ENCODE measurements at regions not wholly inside any gene's neighbourhood (a gene's known extent, or its start where the extent isn't known, plus 50 kb on each side); places are given as distances from the start of the nearest gene placed in this dataset.

GRCh38 chr5:176735383-176736265, 74.7 kb upstream of the UNC5A start:
- TF ChIP-seq EZH2 (IDR thresholded peaks at IDR 0.05) (no peak), ZNF274 (IDR thresholded peaks at IDR 0.05; ENCODE audit: low read depth, low read length) (no peak), YY1 (IDR thresholded peaks at IDR 0.05; ENCODE audit: extremely low read depth, insufficient replicate concordance, low read depth, low read length) (no peak), ATF3 (IDR thresholded peaks at IDR 0.05) (no peak), EGR1 (IDR thresholded peaks at IDR 0.05; ENCODE audit: low read depth) (no peak), POLR2A (IDR thresholded peaks at IDR 0.05; ENCODE audit: borderline replicate concordance, extremely low read depth, insufficient read depth, insufficient read length) (no peak), POLR2AphosphoS5 (IDR thresholded peaks at IDR 0.05; ENCODE audit: low read depth, low read length) (no peak), FOSL1 (IDR thresholded peaks at IDR 0.05; ENCODE audit: low read depth) (no peak), SP1 (IDR thresholded peaks at IDR 0.05; ENCODE audit: low read depth) (no peak), REST (IDR thresholded peaks at IDR 0.05; ENCODE audit: low read depth) (no peak), RAD21 (IDR thresholded peaks at IDR 0.05; ENCODE audit: low read depth) (no peak)
- TF ChIP-seq, protein P1, sequence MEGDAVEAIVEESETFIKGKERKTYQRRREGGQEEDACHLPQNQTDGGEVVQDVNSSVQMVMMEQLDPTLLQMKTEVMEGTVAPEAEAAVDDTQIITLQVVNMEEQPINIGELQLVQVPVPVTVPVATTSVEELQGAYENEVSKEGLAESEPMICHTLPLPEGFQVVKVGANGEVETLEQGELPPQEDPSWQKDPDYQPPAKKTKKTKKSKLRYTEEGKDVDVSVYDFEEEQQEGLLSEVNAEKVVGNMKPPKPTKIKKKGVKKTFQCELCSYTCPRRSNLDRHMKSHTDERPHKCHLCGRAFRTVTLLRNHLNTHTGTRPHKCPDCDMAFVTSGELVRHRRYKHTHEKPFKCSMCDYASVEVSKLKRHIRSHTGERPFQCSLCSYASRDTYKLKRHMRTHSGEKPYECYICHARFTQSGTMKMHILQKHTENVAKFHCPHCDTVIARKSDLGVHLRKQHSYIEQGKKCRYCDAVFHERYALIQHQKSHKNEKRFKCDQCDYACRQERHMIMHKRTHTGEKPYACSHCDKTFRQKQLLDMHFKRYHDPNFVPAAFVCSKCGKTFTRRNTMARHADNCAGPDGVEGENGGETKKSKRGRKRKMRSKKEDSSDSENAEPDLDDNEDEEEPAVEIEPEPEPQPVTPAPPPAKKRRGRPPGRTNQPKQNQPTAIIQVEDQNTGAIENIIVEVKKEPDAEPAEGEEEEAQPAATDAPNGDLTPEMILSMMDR (IDR thresholded peaks at IDR 0.05 in 2 of 3, conservative IDR thresholded peaks at IDR 0.05 in 1 of 3; ENCODE audit: borderline replicate concordance in 1 of 3, insufficient read depth in 1 of 3, low read depth in 2 of 3, low read length in 2 of 3), result no peak

Data from HCT116 (cell line).